ENCODE measurements at regions not wholly inside any gene's neighbourhood (a gene's known extent, or its start where the extent isn't known, plus 50 kb on each side); places are given as distances from the start of the nearest gene placed in this dataset.

DNA sequence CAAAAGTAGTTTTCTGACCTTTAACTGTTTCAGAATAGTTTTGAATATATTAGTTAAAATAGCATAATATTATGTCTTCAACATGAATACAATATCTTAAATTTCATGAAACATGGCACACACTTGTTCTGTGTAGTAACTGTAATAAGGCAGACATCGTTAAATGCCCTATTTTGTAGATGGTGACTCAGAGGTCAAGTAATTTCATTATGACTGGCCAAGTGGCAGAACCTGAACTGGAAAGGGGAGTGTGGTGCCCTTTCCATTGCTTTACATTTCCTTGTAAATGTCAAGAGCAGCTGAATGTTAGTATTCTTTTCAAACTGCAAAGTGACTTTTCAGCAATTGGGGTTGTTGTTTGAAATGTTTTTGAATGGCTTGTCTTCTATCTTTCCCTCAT is 201.2 kb upstream of the CDKN2B start:
- Mint-ChIP-seq H3K4me1 (peaks cover 38% of the 10 kb centered on the region), H3K27ac (no peak overlapping the region), H3K4me3 (no peak overlapping the region), H3K9me3 (ENCODE audit: insufficient read depth) (no peaks in the 10 kb centered on the region), H3K27me3 (no peaks in the 10 kb centered on the region)
- no peaks in the 10 kb centered on the region for H3K27me3 ChIP-seq (replicated peaks in 1 of 4; ENCODE audit: control extremely low read depth in 1 of 4, control insufficient read depth in 3 of 4, insufficient read depth in 4 of 4, low read length in 3 of 4)
- H2AFZ ChIP-seq (ENCODE audit: insufficient read depth, low read depth, low read length, poor library complexity, severe bottlenecking) = no peak overlapping the region
- no peak for DNase-seq
- ChIA-PET POLR2A (no interaction called here), CTCF (no interaction called here)
- H3K79me2 ChIP-seq (ENCODE audit: control insufficient read depth, insufficient read depth, low read length) = no peaks in the 10 kb centered on the region
- H3K36me3 ChIP-seq (replicated peaks in 1 of 2; ENCODE audit: control extremely low read depth in 1 of 2, control insufficient read depth in 1 of 2, extremely low read depth in 1 of 2, insufficient read depth in 2 of 2, low read length in 1 of 2) = no peaks in the 10 kb centered on the region
- no peak overlapping the region for H3K9ac ChIP-seq (ENCODE audit: low read length)
- intact Hi-C loops (cut with micrococcal nuclease) = no loop called here
- H3K9me3 ChIP-seq (ENCODE audit: control extremely low read depth in 1 of 3, control insufficient read depth in 2 of 3, insufficient read depth in 1 of 3, low read length in 2 of 3) = no peaks in the 10 kb centered on the region
- WGBS (ENCODE audit: insufficient coverage) = no CpG with 5 or more reads among the region's 1 CpG
- TF ChIP-seq EZH2 (IDR thresholded peaks at IDR 0.05; ENCODE audit: borderline replicate concordance, insufficient read depth, low read depth, low read length, poor library complexity, severe bottlenecking) (no peak), CTCF (IDR thresholded peaks at IDR 0.05) (no peak)
- no peak overlapping the region for H3K4me2 ChIP-seq (replicated peaks; ENCODE audit: low read depth, low read length, poor library complexity, severe bottlenecking)
- H3K4me1 ChIP-seq (ENCODE audit: control insufficient read depth in 2 of 2, insufficient read depth in 2 of 2, low read length in 2 of 2) = peaks cover 33 to 41% of the 10 kb centered on the region in 2 donors
- H3K4me3 ChIP-seq (ENCODE audit: control extremely low read depth in 1 of 5, extremely low read depth in 1 of 5, insufficient read depth in 1 of 5, low read depth in 2 of 5, low read length in 4 of 5) = no peak overlapping the region
- no peaks in the 10 kb centered on the region for H4K20me1 ChIP-seq (ENCODE audit: control insufficient read depth, insufficient read depth, low read length, poor library complexity, severe bottlenecking)
- no peak for ATAC-seq (ENCODE audit: low read depth)
- H3K27ac ChIP-seq (ENCODE audit: low read length in 2 of 2) = no peak overlapping the region

- POLR2A ChIA-PET = no interaction called here
- no peak overlapping the region for H3K27ac Mint-ChIP-seq
- 100% methylated on average over 1 of the region's 2 CpGs for WGBS (ENCODE audit: insufficient coverage)
These were observed 201.8 kb upstream of the CDKN2B start for GRCh38 chr9:22210936-22211335.

More at GRCh38 chr9:22210936-22211335, 201.8 kb upstream of the CDKN2B start:
- Histone ChIP-seq H3K9me3 (ENCODE audit: control extremely low read depth in 1 of 3, control insufficient read depth in 2 of 3, insufficient read depth in 1 of 3, low read length in 2 of 3) (no peaks in the 10 kb centered on the region), H3K79me2 (ENCODE audit: control insufficient read depth, insufficient read depth, low read length) (no peaks in the 10 kb centered on the region), H3K27me3 (replicated peaks in 1 of 4; ENCODE audit: control extremely low read depth in 1 of 4, control insufficient read depth in 3 of 4, insufficient read depth in 4 of 4, low read length in 3 of 4) (no peaks in the 10 kb centered on the region), H3K36me3 (replicated peaks in 1 of 2; ENCODE audit: control extremely low read depth in 1 of 2, control insufficient read depth in 1 of 2, extremely low read depth in 1 of 2, insufficient read depth in 2 of 2, low read length in 1 of 2) (no peaks in the 10 kb centered on the region), H3K4me2 (replicated peaks; ENCODE audit: low read depth, low read length, poor library complexity, severe bottlenecking) (no peak overlapping the region), H3K4me3 (ENCODE audit: control extremely low read depth in 1 of 5, extremely low read depth in 1 of 5, insufficient read depth in 1 of 5, low read depth in 2 of 5, low read length in 4 of 5) (no peak overlapping the region), H3K27ac (ENCODE audit: low read length in 2 of 2) (no peak overlapping the region), H4K20me1 (ENCODE audit: control insufficient read depth, insufficient read depth, low read length, poor library complexity, severe bottlenecking) (no peaks in the 10 kb centered on the region), H2AFZ (ENCODE audit: insufficient read depth, low read depth, low read length, poor library complexity, severe bottlenecking) (no peak overlapping the region), H3K9ac (ENCODE audit: low read length) (no peak overlapping the region), H3K4me1 (ENCODE audit: control insufficient read depth in 2 of 2, insufficient read depth in 2 of 2, low read length in 2 of 2) (peaks cover 27 to 35% of the 10 kb centered on the region in 2 donors)
- ATAC-seq (ENCODE audit: low read depth) (no peak), DNase-seq (no peak)
- CTCF ChIA-PET = no interaction called here
- no peaks in the 10 kb centered on the region for H3K9me3 Mint-ChIP-seq (ENCODE audit: insufficient read depth)
- no peaks in the 10 kb centered on the region for H3K27me3 Mint-ChIP-seq
- TF ChIP-seq CTCF (IDR thresholded peaks at IDR 0.05) (no peak), EZH2 (IDR thresholded peaks at IDR 0.05; ENCODE audit: borderline replicate concordance, insufficient read depth, low read depth, low read length, poor library complexity, severe bottlenecking) (no peak)
- peaks cover 33% of the 10 kb centered on the region for H3K4me1 Mint-ChIP-seq
- intact Hi-C loops (cut with micrococcal nuclease) = no loop called here
- H3K4me3 Mint-ChIP-seq = no peak overlapping the region
